ENCODE measurements at regions not wholly inside any gene's neighbourhood (a gene's known extent, or its start where the extent isn't known, plus 50 kb on each side); places are given as distances from the start of the nearest gene placed in this dataset.

GRCh38 chr10:130766071-130766470 is 545.5 kb downstream of the TCERG1L start:
- no peak overlapping the region for H2BK15ac ChIP-seq (ENCODE audit: low read depth, low read length)
- H2BK12ac ChIP-seq (ENCODE audit: insufficient read length, low read depth, low read length) = no peak overlapping the region
- Mint-ChIP-seq H3K27me3 (ENCODE audit: low read depth) (peaks cover 10% of the 10 kb centered on the region), H3K4me3 (no peak overlapping the region), H3K27ac (no peak overlapping the region), H3K9me3 (peaks cover 42 to 53% of the 10 kb centered on the region in 2 experiments), H3K36me3 (ENCODE audit: insufficient read depth in 1 of 3, low read depth in 3 of 3) (peaks cover 14 to 19% (median 16%) of the 10 kb centered on the region in 3 experiments), H3K4me1 (no peaks in the 10 kb centered on the region)
- WGBS (ENCODE audit: extremely low coverage, insufficient read length, low lambda C conversion rate) = no CpG with 5 or more reads among the region's 4 CpGs
- H3K79me1 ChIP-seq (ENCODE audit: insufficient read depth, low read depth, low read length, poor library complexity, severe bottlenecking) = no peaks in the 10 kb centered on the region
- no peak overlapping the region for H3K4ac ChIP-seq (ENCODE audit: low read depth, low read length)
- no peak overlapping the region for H2BK20ac ChIP-seq (ENCODE audit: low read depth, low read length, poor library complexity, severe bottlenecking)
- H3K56ac ChIP-seq (ENCODE audit: insufficient read length, low read depth, low read length) = no peak overlapping the region
- H3K9me3 ChIP-seq (ENCODE audit: control insufficient read depth, low read depth, low read length) = no peaks in the 10 kb centered on the region
- H3K79me2 ChIP-seq (ENCODE audit: insufficient read depth, low read length) = no peaks in the 10 kb centered on the region
- H3T11ph ChIP-seq (ENCODE audit: low read length) = no peak overlapping the region
- H2BK5ac ChIP-seq (ENCODE audit: insufficient read length, low read length) = no peak overlapping the region
- H4K5ac ChIP-seq (ENCODE audit: insufficient read length, low read depth, low read length) = no peak overlapping the region
- no peak overlapping the region for H2AK5ac ChIP-seq (ENCODE audit: insufficient read length, low read length)
- H3K27ac ChIP-seq (ENCODE audit: insufficient read length, low read depth, low read length) = no peak overlapping the region
- no peak overlapping the region for H3K23ac ChIP-seq (ENCODE audit: insufficient read length, low read depth, low read length)
- H3K4me1 ChIP-seq (ENCODE audit: insufficient read depth, low read length) = no peaks in the 10 kb centered on the region
- H3K4me2 ChIP-seq (ENCODE audit: insufficient read depth, insufficient read length, low read length) = no peak overlapping the region
- H4K8ac ChIP-seq (replicated peaks; ENCODE audit: insufficient read length, low read depth, low read length) = no peak overlapping the region
- no peak overlapping the region for H2AFZ ChIP-seq (ENCODE audit: low read length)
- H3K9ac ChIP-seq (ENCODE audit: extremely low read depth, insufficient read length, low read length) = no peak overlapping the region
- no peak overlapping the region for H3K18ac ChIP-seq (ENCODE audit: insufficient read length, low read depth, low read length)
- no peak overlapping the region for H3K14ac ChIP-seq (ENCODE audit: insufficient read depth, low read length)
- H4K20me1 ChIP-seq (ENCODE audit: control insufficient read depth, insufficient read depth, insufficient read length) = no peaks in the 10 kb centered on the region
- no peak for DNase-seq
- H4K91ac ChIP-seq (ENCODE audit: insufficient read length, low read depth, low read length) = no peak overlapping the region
- H3K27me3 ChIP-seq (ENCODE audit: insufficient read depth, low read length) = no peaks in the 10 kb centered on the region
- TF ChIP-seq, protein P1, sequence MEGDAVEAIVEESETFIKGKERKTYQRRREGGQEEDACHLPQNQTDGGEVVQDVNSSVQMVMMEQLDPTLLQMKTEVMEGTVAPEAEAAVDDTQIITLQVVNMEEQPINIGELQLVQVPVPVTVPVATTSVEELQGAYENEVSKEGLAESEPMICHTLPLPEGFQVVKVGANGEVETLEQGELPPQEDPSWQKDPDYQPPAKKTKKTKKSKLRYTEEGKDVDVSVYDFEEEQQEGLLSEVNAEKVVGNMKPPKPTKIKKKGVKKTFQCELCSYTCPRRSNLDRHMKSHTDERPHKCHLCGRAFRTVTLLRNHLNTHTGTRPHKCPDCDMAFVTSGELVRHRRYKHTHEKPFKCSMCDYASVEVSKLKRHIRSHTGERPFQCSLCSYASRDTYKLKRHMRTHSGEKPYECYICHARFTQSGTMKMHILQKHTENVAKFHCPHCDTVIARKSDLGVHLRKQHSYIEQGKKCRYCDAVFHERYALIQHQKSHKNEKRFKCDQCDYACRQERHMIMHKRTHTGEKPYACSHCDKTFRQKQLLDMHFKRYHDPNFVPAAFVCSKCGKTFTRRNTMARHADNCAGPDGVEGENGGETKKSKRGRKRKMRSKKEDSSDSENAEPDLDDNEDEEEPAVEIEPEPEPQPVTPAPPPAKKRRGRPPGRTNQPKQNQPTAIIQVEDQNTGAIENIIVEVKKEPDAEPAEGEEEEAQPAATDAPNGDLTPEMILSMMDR (conservative IDR thresholded peaks at IDR 0.05) = no peak
- no peaks in the 10 kb centered on the region for H3K23me2 ChIP-seq (ENCODE audit: insufficient read length, low read depth, low read length, poor library complexity, severe bottlenecking)
- H2BK120ac ChIP-seq (ENCODE audit: low read depth, low read length, poor library complexity, severe bottlenecking) = no peak overlapping the region

All from H9 (cell line).